GM12801 (cell line): ENCODE measurements at regions not wholly inside any gene's neighbourhood (a gene's known extent, or its start where the extent isn't known, plus 50 kb on each side); places are given as distances from the start of the nearest gene placed in this dataset.

Source experiments
- CTCF ChIP-seq: IDR thresholded peaks from one replicate; pipeline ENCODE4 v1.5.1; 2011; ENCODE audit warnings: control low read depth; ENCODE audit not compliant: insufficient read length; ENCODE audit errors: extremely low read depth

- no peak for TF ChIP-seq CTCF
These were observed 114.5 kb downstream of the FOXB1 start for GRCh38 chr15:60118626-60119025.

- no peak for TF ChIP-seq CTCF
These were observed 115.0 kb downstream of the FOXB1 start for GRCh38 chr15:60119101-60119500.

- TF ChIP-seq CTCF = no peak
These were observed 116.0 kb downstream of the FOXB1 start for GRCh38 chr15:60120100-60120499.

GRCh38 chr15:60121845-60122244 is 117.7 kb downstream of the FOXB1 start:
- TF ChIP-seq CTCF = no peak

GRCh38 chr15:60122691-60123090 is 118.6 kb downstream of the FOXB1 start:
- no peak for TF ChIP-seq CTCF

- no peak for TF ChIP-seq CTCF
These were observed 120.5 kb downstream of the FOXB1 start for GRCh38 chr15:60124460-60125070.

GRCh38 chr15:60125334-60125733 is 121.2 kb downstream of the FOXB1 start:
- no peak for TF ChIP-seq CTCF
